ENCODE measurements at regions not wholly inside any gene's neighbourhood (a gene's known extent, or its start where the extent isn't known, plus 50 kb on each side); places are given as distances from the start of the nearest gene placed in this dataset.

- no peak overlapping the region for H3K4me3 ChIP-seq (ENCODE audit: low read depth, low read length)
- no peak for DNase-seq (ENCODE audit: low read depth)
- TF ChIP-seq, protein P1, sequence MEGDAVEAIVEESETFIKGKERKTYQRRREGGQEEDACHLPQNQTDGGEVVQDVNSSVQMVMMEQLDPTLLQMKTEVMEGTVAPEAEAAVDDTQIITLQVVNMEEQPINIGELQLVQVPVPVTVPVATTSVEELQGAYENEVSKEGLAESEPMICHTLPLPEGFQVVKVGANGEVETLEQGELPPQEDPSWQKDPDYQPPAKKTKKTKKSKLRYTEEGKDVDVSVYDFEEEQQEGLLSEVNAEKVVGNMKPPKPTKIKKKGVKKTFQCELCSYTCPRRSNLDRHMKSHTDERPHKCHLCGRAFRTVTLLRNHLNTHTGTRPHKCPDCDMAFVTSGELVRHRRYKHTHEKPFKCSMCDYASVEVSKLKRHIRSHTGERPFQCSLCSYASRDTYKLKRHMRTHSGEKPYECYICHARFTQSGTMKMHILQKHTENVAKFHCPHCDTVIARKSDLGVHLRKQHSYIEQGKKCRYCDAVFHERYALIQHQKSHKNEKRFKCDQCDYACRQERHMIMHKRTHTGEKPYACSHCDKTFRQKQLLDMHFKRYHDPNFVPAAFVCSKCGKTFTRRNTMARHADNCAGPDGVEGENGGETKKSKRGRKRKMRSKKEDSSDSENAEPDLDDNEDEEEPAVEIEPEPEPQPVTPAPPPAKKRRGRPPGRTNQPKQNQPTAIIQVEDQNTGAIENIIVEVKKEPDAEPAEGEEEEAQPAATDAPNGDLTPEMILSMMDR (IDR thresholded peaks at IDR 0.05; ENCODE audit: insufficient read depth, low read depth, low read length, missing control alignments): peak; percentile 10
Observed at GRCh38 chr12:33514893-33515292, 75.3 kb upstream of the SYT10 start.

GRCh38 chr12:33519566-33519965 lies 79.9 kb upstream of the SYT10 start:
- TF ChIP-seq, protein P1 (IDR thresholded peaks at IDR 0.05; ENCODE audit: insufficient read depth, low read depth, low read length, missing control alignments): no peak
- no peak overlapping the region for H3K4me3 ChIP-seq (ENCODE audit: low read depth, low read length)
- no peak for DNase-seq (ENCODE audit: low read depth)

GRCh38 chr12:33520505-33521302 lies 81.1 kb upstream of the SYT10 start:
- peak overlapping the region; percentile 33 for H3K4me3 ChIP-seq (ENCODE audit: low read depth, low read length)
- DNase-seq (ENCODE audit: low read depth): peak; percentile 40

GRCh38 chr12:33529031-33529430 lies 89.4 kb upstream of the SYT10 start:
- H3K4me3 ChIP-seq (ENCODE audit: low read depth, low read length): no peak overlapping the region
- no peak for DNase-seq (ENCODE audit: low read depth)
- TF ChIP-seq, protein P1 (IDR thresholded peaks at IDR 0.05; ENCODE audit: insufficient read depth, low read depth, low read length, missing control alignments): no peak

- H3K4me3 ChIP-seq (ENCODE audit: low read depth, low read length): no peak overlapping the region
- no peak for DNase-seq (ENCODE audit: low read depth)
- TF ChIP-seq, protein P1 (IDR thresholded peaks at IDR 0.05; ENCODE audit: insufficient read depth, low read depth, low read length, missing control alignments): no peak
Observed at GRCh38 chr12:33529810-33530209, 90.2 kb upstream of the SYT10 start.

GRCh38 chr12:33531261-33531660 lies 91.6 kb upstream of the SYT10 start:
- DNase-seq (ENCODE audit: low read depth): no peak
- TF ChIP-seq, protein P1 (IDR thresholded peaks at IDR 0.05; ENCODE audit: insufficient read depth, low read depth, low read length, missing control alignments): no peak
- no peak overlapping the region for H3K4me3 ChIP-seq (ENCODE audit: low read depth, low read length)

- DNase-seq (ENCODE audit: low read depth): no peak
- TF ChIP-seq, protein P1 (IDR thresholded peaks at IDR 0.05; ENCODE audit: insufficient read depth, low read depth, low read length, missing control alignments): no peak
- no peak overlapping the region for H3K4me3 ChIP-seq (ENCODE audit: low read depth, low read length)
Observed at GRCh38 chr12:33533527-33533926, 93.9 kb upstream of the SYT10 start.
